ENCODE measurements at regions not wholly inside any gene's neighbourhood (a gene's known extent, or its start where the extent isn't known, plus 50 kb on each side); places are given as distances from the start of the nearest gene placed in this dataset.

GRCh38 chr4:56186808-56187523 is 200.3 kb downstream of the AASDH start:
- ChIA-PET CTCF (interaction anchor here (0.7 kb wide), 1 partner anchor 137 kb away, joined by 5 read pairs; no protein-coding TSS in a partner anchor), POLR2A (ENCODE audit: low non-redundant PET) (no interaction called here)
- intact Hi-C loops (cut with micrococcal nuclease; ENCODE audit: unreplicated experiment) = no loop called here

DNA sequence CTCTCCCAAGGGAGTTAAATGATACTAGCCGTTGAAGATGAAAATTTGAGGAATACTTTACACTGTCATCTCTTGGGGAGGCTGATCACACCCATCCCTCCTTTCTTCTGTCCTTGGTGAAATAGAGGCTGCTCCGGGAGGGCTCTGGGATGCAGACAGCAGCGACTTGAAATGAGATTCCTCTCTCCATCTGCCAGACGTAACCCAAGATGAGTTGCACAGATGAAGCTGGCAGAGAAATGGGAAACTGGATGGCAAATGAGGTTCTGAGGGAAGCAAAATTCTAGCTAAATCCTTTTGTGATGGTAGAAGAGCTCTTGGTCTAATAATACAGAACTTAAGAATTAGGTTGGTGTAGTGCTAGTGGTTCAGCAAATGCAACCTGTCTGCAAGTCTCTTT is 201.4 kb downstream of the AASDH start:
- no peak for TF ChIP-seq EZH2 (IDR thresholded peaks at IDR 0.05; ENCODE audit: borderline replicate concordance, low read depth, low read length, poor library complexity, severe bottlenecking)
- TF ChIP-seq, protein P1, sequence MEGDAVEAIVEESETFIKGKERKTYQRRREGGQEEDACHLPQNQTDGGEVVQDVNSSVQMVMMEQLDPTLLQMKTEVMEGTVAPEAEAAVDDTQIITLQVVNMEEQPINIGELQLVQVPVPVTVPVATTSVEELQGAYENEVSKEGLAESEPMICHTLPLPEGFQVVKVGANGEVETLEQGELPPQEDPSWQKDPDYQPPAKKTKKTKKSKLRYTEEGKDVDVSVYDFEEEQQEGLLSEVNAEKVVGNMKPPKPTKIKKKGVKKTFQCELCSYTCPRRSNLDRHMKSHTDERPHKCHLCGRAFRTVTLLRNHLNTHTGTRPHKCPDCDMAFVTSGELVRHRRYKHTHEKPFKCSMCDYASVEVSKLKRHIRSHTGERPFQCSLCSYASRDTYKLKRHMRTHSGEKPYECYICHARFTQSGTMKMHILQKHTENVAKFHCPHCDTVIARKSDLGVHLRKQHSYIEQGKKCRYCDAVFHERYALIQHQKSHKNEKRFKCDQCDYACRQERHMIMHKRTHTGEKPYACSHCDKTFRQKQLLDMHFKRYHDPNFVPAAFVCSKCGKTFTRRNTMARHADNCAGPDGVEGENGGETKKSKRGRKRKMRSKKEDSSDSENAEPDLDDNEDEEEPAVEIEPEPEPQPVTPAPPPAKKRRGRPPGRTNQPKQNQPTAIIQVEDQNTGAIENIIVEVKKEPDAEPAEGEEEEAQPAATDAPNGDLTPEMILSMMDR (conservative IDR thresholded peaks at IDR 0.05; ENCODE audit: low read depth, low read length) = no peak

More at GRCh38 chr4:56186808-56187523, 200.3 kb downstream of the AASDH start:
- Histone ChIP-seq H3K36me3 (ENCODE audit: insufficient read depth, low read length, poor library complexity, severe bottlenecking) (no peaks in the 10 kb centered on the region), H3K4me3 (ENCODE audit: low read depth, low read length, poor library complexity, severe bottlenecking) (no peak overlapping the region), H3K27ac (ENCODE audit: low read depth, low read length, poor library complexity, severe bottlenecking) (no peak overlapping the region), H3K9me3 (ENCODE audit: low read depth, low read length, poor library complexity, severe bottlenecking) (no peaks in the 10 kb centered on the region), H3K4me1 (ENCODE audit: insufficient read depth, low read length, poor library complexity, severe bottlenecking) (peaks cover 1% of the 10 kb centered on the region), H3K27me3 (replicated peaks; ENCODE audit: insufficient read depth, low read depth, low read length, poor library complexity) (no peaks in the 10 kb centered on the region)
- no peak for DNase-seq (ENCODE audit: low spot score)
- BruUV-seq (replicated peaks) = no TSS peak
- TF ChIP-seq EZH2 (IDR thresholded peaks at IDR 0.05; ENCODE audit: borderline replicate concordance, low read depth, low read length, poor library complexity, severe bottlenecking) = no peak
- TF ChIP-seq, protein P1 (conservative IDR thresholded peaks at IDR 0.05; ENCODE audit: low read depth, low read length) = no peak

DNA sequence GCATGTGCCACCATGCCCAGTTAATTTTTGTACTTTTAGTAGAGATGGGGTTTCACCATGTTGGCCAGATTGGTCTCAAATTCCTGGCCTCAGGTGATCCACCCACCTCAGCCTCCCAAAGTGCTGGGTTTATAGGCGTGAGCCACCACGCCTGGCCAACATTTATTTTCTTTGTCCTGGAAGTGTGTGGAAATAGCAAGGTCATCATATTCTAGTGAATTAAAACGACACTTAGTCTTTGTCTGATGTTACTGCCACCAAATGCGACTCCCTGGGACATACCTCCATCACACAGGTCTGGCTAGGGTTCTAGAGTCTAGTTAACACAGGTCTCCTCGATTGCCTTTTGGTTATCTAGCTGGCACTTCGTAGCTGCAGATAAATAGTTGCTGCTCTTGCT is 203.1 kb downstream of the AASDH start:
- Histone ChIP-seq H3K4me1 (ENCODE audit: insufficient read depth, low read length, poor library complexity, severe bottlenecking) (peaks cover 15% of the 10 kb centered on the region), H3K27me3 (replicated peaks; ENCODE audit: insufficient read depth, low read depth, low read length, poor library complexity) (no peaks in the 10 kb centered on the region), H3K27ac (ENCODE audit: low read depth, low read length, poor library complexity, severe bottlenecking) (no peak overlapping the region), H3K36me3 (ENCODE audit: insufficient read depth, low read length, poor library complexity, severe bottlenecking) (no peaks in the 10 kb centered on the region), H3K9me3 (ENCODE audit: low read depth, low read length, poor library complexity, severe bottlenecking) (no peaks in the 10 kb centered on the region), H3K4me3 (ENCODE audit: low read depth, low read length, poor library complexity, severe bottlenecking) (no peak overlapping the region)
- no TSS peak for BruUV-seq (replicated peaks)
- no peak for DNase-seq (ENCODE audit: low spot score)
- intact Hi-C loops (cut with micrococcal nuclease; ENCODE audit: unreplicated experiment) = no loop called here
- CTCF ChIA-PET = no interaction called here
- POLR2A ChIA-PET (ENCODE audit: low non-redundant PET) = no interaction called here
- TF ChIP-seq, protein P1 (conservative IDR thresholded peaks at IDR 0.05; ENCODE audit: low read depth, low read length) = no peak
- no peak for TF ChIP-seq EZH2 (IDR thresholded peaks at IDR 0.05; ENCODE audit: borderline replicate concordance, low read depth, low read length, poor library complexity, severe bottlenecking)

More for the DNA sequence above, 201.4 kb downstream of the AASDH start:
- no peaks in the 10 kb centered on the region for H3K36me3 ChIP-seq (ENCODE audit: insufficient read depth, low read length, poor library complexity, severe bottlenecking)
- peaks cover 10% of the 10 kb centered on the region for H3K4me1 ChIP-seq (ENCODE audit: insufficient read depth, low read length, poor library complexity, severe bottlenecking)
- no peak overlapping the region for H3K4me3 ChIP-seq (ENCODE audit: low read depth, low read length, poor library complexity, severe bottlenecking)
- H3K27ac ChIP-seq (ENCODE audit: low read depth, low read length, poor library complexity, severe bottlenecking) = no peak overlapping the region
- no peaks in the 10 kb centered on the region for H3K9me3 ChIP-seq (ENCODE audit: low read depth, low read length, poor library complexity, severe bottlenecking)
- DNase-seq (ENCODE audit: low spot score) = no peak
- ChIA-PET POLR2A (ENCODE audit: low non-redundant PET) (no interaction called here), CTCF (no interaction called here)
- no peaks in the 10 kb centered on the region for H3K27me3 ChIP-seq (replicated peaks; ENCODE audit: insufficient read depth, low read depth, low read length, poor library complexity)
- intact Hi-C loops (cut with micrococcal nuclease; ENCODE audit: unreplicated experiment) = no loop called here
- no TSS peak for BruUV-seq (replicated peaks)
